HEK293T (cell line): ENCODE measurements at regions not wholly inside any gene's neighbourhood (a gene's known extent, or its start where the extent isn't known, plus 50 kb on each side); places are given as distances from the start of the nearest gene placed in this dataset.

ENCODE experiments used
- BHLHE40 ChIP-seq: fragments of 450-650 bp; IDR thresholded peaks from 2 replicates; pipeline ENCODE4 v1.6.1; 2016; ENCODE audit warnings: mild to moderate bottlenecking, moderate library complexity, borderline replicate concordance
- ELF4 ChIP-seq: fragments of 450-650 bp; IDR thresholded peaks from 2 replicates; pipeline ENCODE4 v1.6.1; 2017; ENCODE audit warnings: antibody characterized with exemption
- FOXA1 ChIP-seq: fragments of 450-650 bp; IDR thresholded peaks from 2 replicates; pipeline ENCODE4 v1.6.1; 2016; ENCODE audit warnings: mild to moderate bottlenecking
- FOXK2 ChIP-seq: fragments of 450-650 bp; IDR thresholded peaks from 2 replicates; pipeline ENCODE4 v1.6.1; 2016; ENCODE audit warnings: mild to moderate bottlenecking
- FOXM1 ChIP-seq: fragments of 450-650 bp; IDR thresholded peaks from 2 replicates; pipeline ENCODE4 v1.6.1; 2017; ENCODE audit warnings: mild to moderate bottlenecking, borderline replicate concordance
- HDGF ChIP-seq: fragments of 450-650 bp; IDR thresholded peaks from 2 replicates; pipeline ENCODE4 v1.6.1; 2017; ENCODE audit warnings: antibody characterized with exemption, borderline replicate concordance
- LEF1 ChIP-seq: fragments of 450-650 bp; IDR thresholded peaks from 2 replicates; pipeline ENCODE4 v1.6.1; 2017; ENCODE audit warnings: mild to moderate bottlenecking, borderline replicate concordance
- SP1 ChIP-seq: fragments of 450-650 bp; IDR thresholded peaks from 2 replicates; pipeline ENCODE4 v1.6.1; 2017
- TARDBP ChIP-seq: fragments of 450-650 bp; IDR thresholded peaks from 2 replicates; pipeline ENCODE4 v1.6.1; 2016
- TF ChIP-seq, protein P1 (sequence below): fragments of 450-650 bp; IDR thresholded peaks from 2 replicates; pipeline ENCODE4 v1.6.1; 2016

DNA sequence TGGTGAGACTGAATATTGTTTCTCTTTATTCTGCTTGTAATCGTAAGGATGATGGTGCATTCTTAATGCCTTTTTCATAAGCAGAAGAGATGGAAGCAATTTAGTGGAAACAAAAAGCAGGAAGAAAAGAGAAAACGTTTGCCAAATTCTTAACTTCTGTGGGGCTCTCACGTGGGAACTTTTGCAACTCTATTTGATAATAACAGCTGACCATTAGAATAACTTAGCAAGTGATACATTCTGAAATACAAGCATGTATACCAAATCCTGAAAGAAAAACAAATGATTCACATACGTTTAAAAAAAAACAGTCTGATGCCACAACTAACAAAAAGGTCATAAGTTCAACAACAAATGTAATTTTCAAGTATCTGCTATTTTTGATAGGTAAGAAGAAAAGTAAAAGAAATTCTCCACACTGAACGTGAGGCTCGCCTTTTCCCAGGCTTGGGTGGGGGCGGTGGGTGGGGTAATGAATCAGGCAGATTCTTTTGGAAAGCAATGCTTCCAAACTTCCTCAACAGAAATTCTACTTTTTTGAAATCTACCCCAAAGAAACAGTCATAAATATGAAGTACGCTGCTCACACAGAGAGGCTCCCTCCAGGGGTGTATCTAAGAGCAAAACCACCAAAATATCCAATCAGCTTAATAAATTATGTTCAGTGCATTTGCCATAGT lies 446.2 kb upstream of the MGMT start:
- TF ChIP-seq FOXK2 = no peak
- TF ChIP-seq ELF4 = no peak
- TF ChIP-seq, protein P1, sequence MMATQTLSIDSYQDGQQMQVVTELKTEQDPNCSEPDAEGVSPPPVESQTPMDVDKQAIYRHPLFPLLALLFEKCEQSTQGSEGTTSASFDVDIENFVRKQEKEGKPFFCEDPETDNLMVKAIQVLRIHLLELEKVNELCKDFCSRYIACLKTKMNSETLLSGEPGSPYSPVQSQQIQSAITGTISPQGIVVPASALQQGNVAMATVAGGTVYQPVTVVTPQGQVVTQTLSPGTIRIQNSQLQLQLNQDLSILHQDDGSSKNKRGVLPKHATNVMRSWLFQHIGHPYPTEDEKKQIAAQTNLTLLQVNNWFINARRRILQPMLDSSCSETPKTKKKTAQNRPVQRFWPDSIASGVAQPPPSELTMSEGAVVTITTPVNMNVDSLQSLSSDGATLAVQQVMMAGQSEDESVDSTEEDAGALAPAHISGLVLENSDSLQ = no peak
- TF ChIP-seq SP1 = no peak
- TF ChIP-seq HDGF = no peak
- no peak for TF ChIP-seq TARDBP
- no peak for TF ChIP-seq FOXA1
- no peak for TF ChIP-seq BHLHE40
- TF ChIP-seq FOXM1 = no peak
- no peak for TF ChIP-seq LEF1
